ENCODE measurements at regions not wholly inside any gene's neighbourhood (a gene's known extent, or its start where the extent isn't known, plus 50 kb on each side); places are given as distances from the start of the nearest gene placed in this dataset.
"Not testable (repeated sequence)": the region's sequence is repeated elsewhere in the genome, so short reads cannot be mapped to it uniquely, and the experiment has no call there.

GRCh38 chr19:23984911-23985310 is 70.2 kb downstream of the ZNF726 start:
- not testable (repeated sequence) for H3K79me2 ChIP-seq (ENCODE audit: control insufficient read depth, low read length); H4K20me1 ChIP-seq (ENCODE audit: control insufficient read depth, insufficient read depth, low read depth, low read length); H3K4me2 ChIP-seq (ENCODE audit: low read length); H3K36me3 ChIP-seq (ENCODE audit: control insufficient read depth, low read length); H3K9me3 ChIP-seq (ENCODE audit: control insufficient read depth, insufficient read depth, low read length); H3K27me3 ChIP-seq (ENCODE audit: control insufficient read depth, low read length); H3K27ac ChIP-seq (ENCODE audit: low read depth, low read length); H3K4me1 ChIP-seq (ENCODE audit: control insufficient read depth, low read length); H3K4me3 ChIP-seq (ENCODE audit: low read length); H3F3A ChIP-seq (ENCODE audit: control insufficient read depth, insufficient read depth); H3K9me2 ChIP-seq (replicated peaks; ENCODE audit: control insufficient read depth, low read length)

GRCh38 chr19:23986623-23987022 is 71.9 kb downstream of the ZNF726 start:
- Histone ChIP-seq H4K20me1 (ENCODE audit: control insufficient read depth, insufficient read depth, low read depth, low read length) (no peaks in the 10 kb centered on the region), H3K27ac (ENCODE audit: low read depth, low read length) (no peak overlapping the region), H3K4me2 (ENCODE audit: low read length) (no peak overlapping the region), H3K79me2 (ENCODE audit: control insufficient read depth, low read length) (no peaks in the 10 kb centered on the region), H3K36me3 (ENCODE audit: control insufficient read depth, low read length) (no peaks in the 10 kb centered on the region), H3K4me1 (ENCODE audit: control insufficient read depth, low read length) (no peaks in the 10 kb centered on the region), H3K4me3 (ENCODE audit: low read length) (no peak overlapping the region), H3K27me3 (ENCODE audit: control insufficient read depth, low read length) (no peaks in the 10 kb centered on the region), H3K9me3 (ENCODE audit: control insufficient read depth, insufficient read depth, low read length) (no peaks in the 10 kb centered on the region; the same call in 1 of the 2 replicates), H3K9me2 (replicated peaks; ENCODE audit: control insufficient read depth, low read length) (no peaks in the 10 kb centered on the region), H3F3A (ENCODE audit: control insufficient read depth, insufficient read depth) (no peaks in the 10 kb centered on the region)
- TF ChIP-seq EZH2phosphoT487 (IDR thresholded peaks at IDR 0.05; ENCODE audit: borderline replicate concordance, low read length) (no peak), CTCF (IDR thresholded peaks at IDR 0.05; ENCODE audit: low read depth, low read length, poor library complexity, severe bottlenecking) (no peak)

- Histone ChIP-seq H3K36me3 (ENCODE audit: control insufficient read depth, low read length) (no peaks in the 10 kb centered on the region), H4K20me1 (ENCODE audit: control insufficient read depth, insufficient read depth, low read depth, low read length) (no peaks in the 10 kb centered on the region), H3K27me3 (ENCODE audit: control insufficient read depth, low read length) (no peaks in the 10 kb centered on the region), H3K4me1 (ENCODE audit: control insufficient read depth, low read length) (no peaks in the 10 kb centered on the region), H3K4me2 (ENCODE audit: low read length) (no peak overlapping the region), H3K79me2 (ENCODE audit: control insufficient read depth, low read length) (no peaks in the 10 kb centered on the region), H3K9me3 (ENCODE audit: control insufficient read depth, insufficient read depth, low read length) (no peaks in the 10 kb centered on the region; the same call in 1 of the 2 replicates), H3K4me3 (ENCODE audit: low read length) (no peak overlapping the region), H3K27ac (ENCODE audit: low read depth, low read length) (no peak overlapping the region), H3F3A (ENCODE audit: control insufficient read depth, insufficient read depth) (no peaks in the 10 kb centered on the region), H3K9me2 (replicated peaks; ENCODE audit: control insufficient read depth, low read length) (no peaks in the 10 kb centered on the region)
- TF ChIP-seq EZH2phosphoT487 (IDR thresholded peaks at IDR 0.05; ENCODE audit: borderline replicate concordance, low read length) (no peak), CTCF (IDR thresholded peaks at IDR 0.05; ENCODE audit: low read depth, low read length, poor library complexity, severe bottlenecking) (no peak)
These were observed 76.5 kb downstream of the ZNF726 start for GRCh38 chr19:23991170-23991569.

GRCh38 chr19:23992348-23992747 is 77.7 kb downstream of the ZNF726 start:
- Histone ChIP-seq H3K4me1 (ENCODE audit: control insufficient read depth, low read length) (no peaks in the 10 kb centered on the region), H3K9me2 (replicated peaks; ENCODE audit: control insufficient read depth, low read length) (no peaks in the 10 kb centered on the region), H3K27me3 (ENCODE audit: control insufficient read depth, low read length) (no peaks in the 10 kb centered on the region), H3K9me3 (ENCODE audit: control insufficient read depth, insufficient read depth, low read length) (peaks cover 9% of the 10 kb centered on the region; the same call in 1 of the 2 replicates), H3K27ac (ENCODE audit: low read depth, low read length) (no peak overlapping the region), H3F3A (ENCODE audit: control insufficient read depth, insufficient read depth) (no peaks in the 10 kb centered on the region), H3K4me3 (ENCODE audit: low read length) (no peak overlapping the region), H3K36me3 (ENCODE audit: control insufficient read depth, low read length) (no peaks in the 10 kb centered on the region), H3K4me2 (ENCODE audit: low read length) (no peak overlapping the region), H3K79me2 (ENCODE audit: control insufficient read depth, low read length) (no peaks in the 10 kb centered on the region), H4K20me1 (ENCODE audit: control insufficient read depth, insufficient read depth, low read depth, low read length) (no peaks in the 10 kb centered on the region)
- no peak for TF ChIP-seq CTCF (IDR thresholded peaks at IDR 0.05; ENCODE audit: low read depth, low read length, poor library complexity, severe bottlenecking)
- TF ChIP-seq EZH2phosphoT487 (IDR thresholded peaks at IDR 0.05; ENCODE audit: borderline replicate concordance, low read length): no peak
